Islet precursor cell (in vitro differentiated cells): ENCODE measurements at regions not wholly inside any gene's neighbourhood (a gene's known extent, or its start where the extent isn't known, plus 50 kb on each side); places are given as distances from the start of the nearest gene placed in this dataset.

Experiments
- DNase-seq: peaks from one replicate; pipeline ENCODE4 v3.0.0-alpha.2; 2018

DNA sequence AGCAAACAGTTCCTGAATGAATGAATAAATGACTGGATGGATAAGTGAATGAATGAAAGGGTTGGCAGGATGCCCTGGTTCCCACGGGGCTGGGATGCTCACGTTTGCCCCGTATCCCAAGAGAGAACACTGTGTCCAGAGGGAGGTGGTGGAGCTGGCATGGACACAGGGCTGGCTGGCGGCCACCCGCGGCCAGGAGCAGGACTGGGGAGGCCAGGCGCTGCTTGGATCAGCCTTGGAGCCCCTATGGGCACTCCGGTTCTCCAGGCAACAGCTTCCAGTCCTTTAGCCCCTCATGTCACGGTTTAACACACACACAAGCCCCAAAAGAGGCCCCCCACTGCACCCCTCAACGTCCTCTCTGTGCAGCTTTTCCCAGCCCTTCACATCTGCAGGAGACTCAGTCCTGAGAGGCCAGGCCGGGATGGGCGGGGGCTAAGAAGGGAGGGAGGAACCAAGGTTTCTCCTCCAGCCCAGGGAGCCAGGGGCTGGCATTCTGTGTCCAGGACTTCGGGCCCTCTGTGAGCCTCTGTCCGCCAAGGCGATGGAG lies 86.0 kb upstream of the ALDH1L1 start:
- peak; percentile 84 for DNase-seq

DNA sequence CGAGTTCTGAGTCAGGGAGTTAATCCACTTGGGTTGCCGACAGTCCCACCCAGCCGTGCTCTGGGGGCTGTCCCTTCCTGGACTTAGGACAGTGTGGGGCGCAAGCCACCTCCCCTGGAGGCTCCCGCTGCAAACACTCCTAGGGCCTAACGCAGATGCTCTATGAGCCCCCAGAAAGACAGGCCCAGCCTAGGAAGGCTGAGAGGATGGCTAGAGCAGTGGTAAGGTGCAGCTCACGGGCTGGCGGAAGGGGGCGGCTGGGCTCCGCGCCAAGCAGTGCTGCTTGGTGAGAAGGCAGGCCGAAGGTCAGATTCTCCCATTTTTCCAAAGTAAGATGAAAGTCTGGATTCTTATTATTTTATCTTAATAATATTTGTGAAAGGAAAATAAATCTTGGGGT lies 84.6 kb upstream of the ALDH1L1 start:
- no peak for DNase-seq

DNA sequence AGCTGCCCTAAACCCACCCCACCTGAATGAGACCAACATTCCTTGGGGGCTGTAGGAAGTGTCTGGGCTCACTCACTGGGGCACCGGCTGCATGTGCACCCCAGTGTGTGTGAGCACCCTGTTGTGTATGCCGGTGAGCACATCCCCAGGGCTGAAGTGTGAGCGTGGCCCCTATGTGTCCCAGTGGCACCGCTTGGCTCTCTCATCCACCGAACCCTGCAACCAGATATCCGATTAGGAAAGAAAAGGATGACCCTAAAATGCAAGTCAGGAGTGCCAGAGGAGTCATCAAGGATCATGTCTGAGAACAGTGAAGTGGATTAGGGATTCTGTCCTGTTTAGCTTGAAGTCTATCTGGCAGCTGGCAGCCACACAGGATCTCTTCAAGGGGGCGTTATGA lies 84.0 kb upstream of the ALDH1L1 start:
- DNase-seq: no peak

DNA sequence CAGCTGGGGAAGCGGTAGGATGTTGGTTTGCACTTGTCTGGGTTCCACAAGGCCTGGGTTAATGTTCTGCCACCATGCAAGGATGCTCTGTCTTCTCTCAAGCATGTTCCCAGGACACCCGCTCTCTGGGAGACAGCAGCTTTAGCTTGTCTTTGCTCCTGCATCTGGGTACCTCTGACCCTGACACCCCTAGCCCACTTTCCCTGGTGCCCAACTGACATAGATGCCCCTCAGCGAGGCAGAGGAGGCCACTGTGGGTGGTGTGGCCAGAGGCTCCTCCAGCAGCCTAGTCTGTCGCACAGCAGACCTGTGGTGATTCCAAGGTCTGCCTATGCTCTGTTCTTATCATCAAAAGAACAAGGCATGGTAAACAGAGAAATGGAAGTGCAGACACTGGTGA lies 83.6 kb upstream of the ALDH1L1 start:
- DNase-seq: no peak

DNA sequence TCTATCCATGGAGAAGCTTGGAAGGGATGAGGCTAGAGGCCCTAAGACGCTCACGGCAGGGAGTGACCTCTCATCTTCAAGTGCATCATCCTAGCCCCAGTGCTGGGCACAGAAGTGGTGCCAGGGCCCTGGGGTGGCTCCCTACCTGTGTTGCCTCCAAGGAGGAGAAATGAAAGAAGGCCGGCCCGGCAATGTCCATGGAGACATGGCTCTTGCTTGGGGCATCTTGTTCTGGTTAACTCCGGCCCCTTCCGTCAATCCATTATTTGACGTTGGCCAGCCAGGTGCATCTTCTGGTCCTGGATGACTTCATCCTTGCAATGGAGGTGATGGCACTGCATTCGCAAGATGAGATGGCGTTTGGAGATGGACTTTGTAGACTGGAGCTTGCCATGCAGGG lies 83.2 kb upstream of the ALDH1L1 start:
- DNase-seq: no peak

DNA sequence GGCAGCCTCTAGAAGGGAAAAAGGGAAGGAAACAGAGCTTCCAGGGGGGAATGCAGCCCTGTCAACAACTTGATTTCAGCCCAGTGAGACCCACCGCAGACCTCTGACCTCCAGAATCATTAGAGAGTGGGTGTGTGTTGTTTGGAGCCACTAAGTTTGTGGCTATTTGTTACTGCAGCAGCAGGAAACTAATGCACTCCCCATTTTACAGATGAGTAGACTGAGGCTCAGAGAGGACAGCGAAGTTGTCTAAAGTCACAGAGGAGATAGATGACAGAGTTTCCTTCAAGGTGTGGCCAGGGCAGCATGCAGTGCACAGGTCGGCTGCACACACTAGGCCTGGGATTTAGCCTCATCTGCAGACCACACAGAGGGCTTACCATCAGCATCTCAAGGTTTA lies 81.8 kb upstream of the ALDH1L1 start:
- DNase-seq: no peak

DNA sequence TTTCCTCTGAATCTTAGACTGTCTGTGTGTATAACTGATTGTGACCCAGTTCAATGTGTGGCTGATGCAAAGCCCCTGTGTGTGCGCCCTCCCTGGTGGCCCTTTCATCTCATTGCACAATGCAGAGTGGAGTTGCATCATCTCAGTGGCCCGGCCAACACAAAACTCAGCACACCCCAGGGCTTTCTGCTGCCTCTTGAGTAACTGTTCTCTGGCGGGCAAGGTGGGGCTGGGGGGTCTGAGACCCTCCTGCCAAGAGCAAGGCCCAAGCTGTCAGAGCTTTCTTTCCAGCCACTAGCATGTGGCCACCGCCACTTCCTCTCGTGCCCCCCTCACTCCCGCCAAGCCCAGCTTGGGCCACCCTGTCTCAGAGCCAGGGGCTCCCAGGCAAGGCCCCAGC lies 80.7 kb upstream of the ALDH1L1 start:
- DNase-seq: no peak

DNA sequence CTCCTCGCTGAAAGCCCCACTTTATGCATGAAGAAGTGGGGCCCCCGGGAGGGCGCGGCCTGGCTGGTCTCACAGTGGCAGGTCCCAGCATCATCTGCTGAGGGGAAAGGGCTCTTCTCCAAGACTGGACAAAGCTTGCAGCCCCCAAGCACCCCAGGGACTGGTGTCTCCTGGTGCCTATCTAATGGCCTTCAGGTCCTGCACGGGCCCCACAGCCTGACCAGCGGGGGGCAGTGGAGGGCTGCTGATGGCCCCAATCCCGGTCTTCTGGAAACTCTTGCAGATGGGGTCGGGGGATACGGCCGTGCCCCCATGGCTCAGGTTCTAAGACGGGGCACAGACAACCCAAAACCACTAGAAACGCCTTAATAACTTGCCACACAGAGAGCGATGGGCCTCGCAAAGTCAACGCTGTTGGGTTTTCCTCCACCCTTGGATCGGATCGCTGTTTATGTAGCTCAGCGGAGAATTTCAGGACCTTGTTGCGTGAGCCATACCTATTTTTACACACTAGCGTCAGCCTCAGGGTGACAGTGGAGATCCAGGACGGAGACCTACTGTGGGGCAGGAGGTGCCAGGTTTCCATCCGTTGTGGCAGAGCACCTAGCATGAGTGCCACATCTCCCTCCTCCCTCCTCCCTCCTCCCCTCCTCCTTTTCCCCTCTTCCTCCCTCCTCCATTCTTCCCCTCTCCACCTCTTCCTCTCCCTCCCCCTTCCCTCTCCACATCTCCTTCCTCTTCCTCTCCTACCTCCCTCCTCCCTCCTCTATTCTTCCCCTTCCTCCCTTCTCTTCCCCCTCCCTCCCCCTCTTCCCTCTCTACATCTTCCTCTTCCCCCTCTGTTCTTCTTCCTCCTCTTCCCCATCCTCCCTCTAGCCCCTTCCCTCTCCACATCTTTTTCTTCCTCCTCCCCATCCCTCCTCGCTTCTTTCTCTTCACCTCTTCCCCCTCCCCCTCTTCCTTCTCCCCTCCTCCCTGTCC lies 79.3 kb upstream of the ALDH1L1 start:
- no peak for DNase-seq

DNA sequence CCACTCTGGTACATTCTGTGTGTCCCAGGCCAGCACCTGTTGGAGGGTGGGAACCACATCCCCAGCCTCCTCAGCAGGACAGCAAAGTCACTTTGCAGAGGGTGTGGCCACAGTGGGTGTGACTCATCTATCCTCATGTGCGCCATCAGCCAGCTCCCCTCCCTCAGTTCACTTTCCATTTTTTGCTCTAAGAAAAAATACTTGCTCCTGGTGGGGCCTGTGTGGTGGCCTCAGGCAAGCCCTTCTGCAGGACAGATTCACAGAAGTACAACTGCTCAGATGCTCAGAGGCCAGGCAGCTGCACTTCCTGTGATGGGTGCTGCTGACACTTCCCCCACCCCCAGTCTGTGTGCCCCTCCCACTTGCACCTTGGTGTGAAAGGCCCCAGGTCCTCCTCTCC lies 78.3 kb upstream of the ALDH1L1 start:
- DNase-seq: no peak

DNA sequence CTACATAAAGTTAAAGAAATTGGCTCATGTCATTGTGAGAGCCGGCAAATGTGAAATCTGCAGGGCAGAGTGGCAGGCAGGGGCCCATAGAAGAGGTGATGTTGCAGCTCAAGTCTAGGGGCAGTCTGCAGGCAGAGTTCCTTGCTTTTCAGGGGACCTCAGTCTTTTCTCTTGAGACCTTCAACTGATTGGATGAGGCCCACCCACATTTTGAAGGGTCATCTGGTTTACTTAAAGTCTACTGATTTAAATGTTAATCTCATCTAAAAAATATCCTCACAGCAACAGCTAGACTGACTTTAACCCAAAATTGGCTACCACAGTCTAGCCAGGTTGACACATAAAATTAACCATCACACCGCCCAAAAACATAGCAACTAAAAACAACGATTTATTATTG lies 77.6 kb upstream of the ALDH1L1 start:
- no peak for DNase-seq

DNA sequence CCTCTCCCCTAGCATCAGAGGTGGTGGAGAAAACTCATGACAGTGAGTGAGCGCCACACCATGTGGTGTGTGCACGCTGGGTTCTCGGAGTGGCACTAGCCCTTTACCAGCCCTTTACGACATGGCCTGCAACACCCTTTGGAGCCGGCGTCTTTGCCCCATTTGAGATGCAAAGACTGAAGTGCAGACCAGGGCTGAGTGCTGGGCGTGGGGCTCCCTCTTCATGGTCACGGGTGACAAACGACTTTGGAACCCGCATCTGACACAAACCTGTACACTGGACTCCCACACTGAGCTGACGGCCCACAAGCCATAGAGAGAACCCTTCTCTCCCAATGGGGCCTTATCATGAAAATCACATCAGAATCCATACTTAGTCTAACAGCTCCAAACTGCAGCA lies 76.8 kb upstream of the ALDH1L1 start:
- DNase-seq: no peak

DNA sequence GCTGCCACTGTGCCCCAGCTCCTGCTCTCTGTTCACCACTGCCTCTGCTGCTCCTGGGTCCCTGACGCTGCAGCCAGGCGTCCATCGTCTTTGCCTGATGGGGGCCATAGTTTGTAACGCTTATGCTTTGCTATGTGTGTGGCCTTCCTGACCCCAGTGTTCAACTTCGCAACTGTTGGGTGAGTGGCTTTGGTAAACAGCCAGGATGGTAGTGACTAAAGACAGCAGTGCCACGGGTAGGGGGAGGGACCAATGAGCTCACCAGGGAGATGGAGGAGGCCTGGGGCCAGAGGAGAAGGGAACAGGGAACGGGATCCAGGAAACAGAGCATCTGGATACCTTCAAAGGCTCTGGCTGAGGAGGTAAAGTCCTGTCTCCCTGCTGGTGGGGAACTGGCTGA lies 75.9 kb upstream of the ALDH1L1 start:
- DNase-seq: no peak

DNA sequence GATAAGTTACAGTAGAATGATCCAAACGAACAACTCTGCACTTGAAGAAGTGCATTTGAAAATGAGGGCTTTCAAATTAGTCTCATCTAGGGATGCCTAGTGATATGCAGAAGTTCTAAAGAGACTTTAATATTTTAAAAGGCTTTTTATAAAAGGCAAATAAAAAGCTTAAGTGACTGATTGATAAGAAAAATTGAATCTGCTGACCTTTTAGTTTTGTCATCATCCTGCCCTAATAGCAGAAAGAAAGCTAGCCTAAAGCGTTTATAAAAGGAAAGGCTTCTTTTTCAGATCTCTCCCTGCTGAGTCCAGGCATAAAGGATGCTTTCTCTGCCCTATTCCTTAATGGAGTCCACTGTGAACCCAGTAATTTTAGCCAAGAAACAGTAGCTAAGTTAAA lies 72.7 kb upstream of the ALDH1L1 start:
- no peak for DNase-seq

DNA sequence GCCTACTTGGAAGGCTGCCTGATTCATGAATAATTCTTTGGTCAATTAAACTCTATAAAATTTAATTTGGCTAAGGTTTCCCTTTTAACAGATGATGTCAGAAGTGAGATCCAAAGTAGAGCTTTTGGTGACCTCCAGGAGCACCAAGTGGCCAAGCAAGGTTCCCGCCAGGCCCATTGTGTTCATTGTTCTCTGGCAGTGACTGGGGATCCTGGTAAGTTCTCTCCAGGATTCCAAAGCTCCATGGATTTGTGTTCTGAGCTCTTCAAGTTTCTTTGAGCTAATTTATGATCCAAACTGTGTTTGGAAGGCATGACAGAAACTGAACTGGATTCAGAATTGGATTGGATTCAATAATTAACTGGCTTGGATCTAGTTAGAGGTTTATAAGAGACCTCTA lies 72.0 kb upstream of the ALDH1L1 start:
- no peak for DNase-seq

DNA sequence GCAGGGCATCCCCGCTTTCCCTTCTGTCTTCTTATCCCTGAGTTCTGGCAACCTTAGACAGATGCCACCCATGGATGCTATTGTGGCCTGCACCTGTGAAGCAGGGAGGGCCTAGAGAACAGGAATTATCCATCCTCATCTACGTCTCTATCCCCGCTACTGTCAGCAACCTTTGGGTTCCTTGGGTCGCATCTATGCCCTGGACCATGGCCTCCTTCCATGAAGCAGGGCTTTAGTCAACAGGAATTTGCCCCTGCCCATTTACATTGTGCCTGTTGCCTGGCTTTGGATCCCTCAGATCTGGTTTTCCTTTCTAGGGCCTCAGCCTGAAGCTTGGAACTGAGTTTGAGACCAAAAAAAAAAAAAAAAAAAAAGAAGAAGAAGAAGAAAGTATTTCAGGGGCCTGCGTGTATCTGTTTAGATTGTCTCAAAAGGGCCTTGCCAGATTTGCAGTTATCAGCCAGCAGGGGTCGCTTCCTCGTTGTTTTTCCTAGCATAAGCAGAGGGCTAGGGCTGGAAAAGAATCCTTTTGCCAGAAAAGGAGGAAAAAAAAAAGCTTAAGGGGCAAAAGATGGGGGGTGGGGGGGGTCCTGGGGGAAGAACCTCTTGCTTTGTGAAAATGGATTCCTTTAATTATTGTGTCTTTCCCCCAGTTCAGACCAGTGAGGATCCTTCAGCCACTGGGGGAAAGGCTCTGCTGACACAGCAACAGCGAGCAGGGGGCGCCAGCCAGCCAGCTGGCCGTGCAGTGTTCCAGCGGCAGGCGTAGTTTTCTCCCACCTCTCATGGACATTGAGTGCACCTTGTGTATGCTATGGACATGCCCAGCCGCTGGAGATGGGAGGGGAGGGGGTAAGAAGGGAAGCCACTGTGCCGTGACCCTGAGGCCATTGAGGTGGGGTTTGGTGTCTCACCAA lies 65.7 kb upstream of the ALDH1L1 start:
- no peak for DNase-seq
